H1 (cell line): ENCODE measurements at regions not wholly inside any gene's neighbourhood (a gene's known extent, or its start where the extent isn't known, plus 50 kb on each side); places are given as distances from the start of the nearest gene placed in this dataset.

Experiments
- CTCF ChIA-PET: fragments of 300-600 bp; sonication (Branson Sonifier 250); formaldehyde crosslinking; loops from one replicate; lab custom pipeline; 2021; ENCODE audit not compliant: partially characterized antibody; lab: Charles Lee
- POLR2A ChIA-PET: fragments of 300-600 bp; sonication (Branson Sonifier 250); formaldehyde crosslinking; loops from one replicate; lab custom pipeline; 2021; ENCODE audit warnings: inconsistent platforms; ENCODE audit not compliant: partially characterized antibody; lab: Charles Lee
- DNase-seq, 2 experiments: peaks; one replicate each; pipeline versions ENCODE4 v3.0.0 to v3.0.0-alpha.2; 2010 to 2022; ENCODE audit warnings: low spot score in 2 of 2, low read depth in 1 of 2, mixed read lengths in 1 of 2
- FAIRE-seq: peaks from 2 replicates; lab custom pipeline; 2011; peaks lifted over from hg19 to GRCh38; lab: Jason Lieb, UNC
- H2AFZ ChIP-seq: 2 replicates; pipeline ENCODE4 v1.8.1; 2012; ENCODE audit warnings: low read length, inconsistent platforms
- H2AK5ac ChIP-seq: 2 replicates; pipeline ENCODE4 v1.6.1; 2013; ENCODE audit warnings: low read depth, low read length
- H2BK120ac ChIP-seq: replicated peaks from 2 replicates; pipeline ENCODE3; 2013; ENCODE audit warnings: low read depth, low read length, inconsistent platforms
- H2BK12ac ChIP-seq: 2 replicates; pipeline ENCODE4 v1.6.1; 2013; ENCODE audit warnings: low read depth, low read length
- H2BK15ac ChIP-seq: 2 replicates; pipeline ENCODE4 v1.6.1; 2013; ENCODE audit warnings: low read length
- H2BK20ac ChIP-seq: 2 replicates; pipeline ENCODE4 v1.6.1; 2013; ENCODE audit warnings: low read length
- H2BK5ac ChIP-seq: 2 replicates; pipeline ENCODE4 v1.6.1; 2013; ENCODE audit warnings: low read depth, low read length
- H3K14ac ChIP-seq: 2 replicates; pipeline ENCODE4 v1.6.1; 2013; ENCODE audit warnings: inconsistent platforms; ENCODE audit not compliant: insufficient read length
- H3K18ac ChIP-seq: 2 replicates; pipeline ENCODE4 v1.6.1; 2013; ENCODE audit warnings: low read length; ENCODE audit errors: extremely low read depth
- H3K23ac ChIP-seq: 2 replicates; pipeline ENCODE4 v1.6.1; 2013; ENCODE audit warnings: inconsistent platforms; ENCODE audit not compliant: insufficient read length
- H3K23me2 ChIP-seq: 2 replicates; pipeline ENCODE4 v1.6.1; 2013; ENCODE audit warnings: low read depth, low read length
- H3K27ac ChIP-seq: 2 replicates; pipeline ENCODE4 v1.6.1; 2011; ENCODE audit warnings: low read depth, low read length, inconsistent platforms
- H3K27me3 ChIP-seq, 4 experiments: replicated peaks in 1 of 4; 1 replicate in 1 of 4; 2 replicates in 3 of 4; pipeline versions ENCODE4 v1.6.1 to v1.8.1; 2011 to 2013; ENCODE audit warnings: low read length in 3 of 4, mild to moderate bottlenecking in 3 of 4, inconsistent platforms in 2 of 4, mixed read lengths in 2 of 4, moderate library complexity in 1 of 4; ENCODE audit not compliant: control insufficient read depth in 3 of 4, insufficient read depth in 3 of 4; ENCODE audit errors: extremely low read depth in 1 of 4
- H3K36me3 ChIP-seq, 4 experiments: 2 replicates each; pipeline versions ENCODE4 v1.6.1 to v1.8.1; 2011 to 2013; ENCODE audit warnings: mild to moderate bottlenecking in 4 of 4, low read length in 3 of 4, moderate library complexity in 2 of 4, control low read depth in 1 of 4, inconsistent platforms in 1 of 4; ENCODE audit not compliant: insufficient read depth in 4 of 4, control insufficient read depth in 2 of 4
- H3K4ac ChIP-seq: replicated peaks from 2 replicates; pipeline ENCODE3; 2013; ENCODE audit warnings: low read length, low read depth, mixed read lengths, inconsistent platforms; ENCODE audit not compliant: insufficient read length
- H3K4me1 ChIP-seq, 4 experiments: replicated peaks in 1 of 4; 1 replicate in 1 of 4; 2 replicates in 3 of 4; pipeline versions ENCODE4 v1.6.1 to v1.8.1; 2011 to 2013; ENCODE audit warnings: low read length in 3 of 4, inconsistent platforms in 2 of 4, mixed read lengths in 1 of 4; ENCODE audit not compliant: insufficient read depth in 4 of 4, control insufficient read depth in 3 of 4
- H3K4me2 ChIP-seq, 2 experiments: 2 replicates each; pipeline versions ENCODE4 v1.6.1 to v1.8.1; 2011 to 2013; ENCODE audit warnings: low read depth in 2 of 2, low read length in 2 of 2, control low read depth in 1 of 2, inconsistent platforms in 1 of 2, mild to moderate bottlenecking in 1 of 2; ENCODE audit not compliant: insufficient read depth in 1 of 2
- H3K4me3 ChIP-seq, 4 experiments: fragments of 200-600, 300-600 bp in 1 of 4; sonication (generic), shearing (Covaris generic), sonication (Bioruptor Twin) in 1 of 4; 2 replicates each; pipeline versions ENCODE4 v1.5.1 to v1.8.1; 2011 to 2016; ENCODE audit warnings: low read length in 4 of 4, low read depth in 3 of 4, control low read depth in 2 of 4, inconsistent platforms in 2 of 4, mild to moderate bottlenecking in 2 of 4, mixed read lengths in 1 of 4, moderate library complexity in 1 of 4; ENCODE audit not compliant: insufficient read depth in 2 of 4; ENCODE audit errors: extremely low read depth in 1 of 4
- H3K56ac ChIP-seq: replicated peaks from 2 replicates; pipeline ENCODE3; 2013; ENCODE audit warnings: low read depth, mild to moderate bottlenecking, mixed read lengths, low read length, inconsistent platforms; ENCODE audit not compliant: insufficient read length
- H3K79me1 ChIP-seq: 2 replicates; pipeline ENCODE4 v1.6.1; 2013; ENCODE audit warnings: low read depth, low read length, control low read depth
- H3K79me2 ChIP-seq, 2 experiments: 2 replicates each; pipeline versions ENCODE4 v1.6.1 to v1.8.1; 2012 to 2013; ENCODE audit warnings: low read length in 2 of 2, mild to moderate bottlenecking in 2 of 2, inconsistent platforms in 1 of 2; ENCODE audit not compliant: insufficient read depth in 2 of 2, control insufficient read depth in 1 of 2
- H3K9ac ChIP-seq, 4 experiments: replicated peaks in 1 of 4; 1 replicate in 1 of 4; 2 replicates in 3 of 4; pipeline versions ENCODE4 v1.6.1 to v1.8.1; 2011 to 2013; ENCODE audit warnings: low read depth in 3 of 4, low read length in 3 of 4, control low read depth in 2 of 4, mild to moderate bottlenecking in 2 of 4, moderate library complexity in 2 of 4, inconsistent platforms in 1 of 4; ENCODE audit errors: extremely low read depth in 1 of 4
- H3K9me3 ChIP-seq, 2 experiments: 2 replicates each; pipeline versions ENCODE4 v1.6.1 to v1.8.1; 2012 to 2013; ENCODE audit warnings: mild to moderate bottlenecking in 2 of 2, moderate library complexity in 2 of 2, control low read depth in 1 of 2, inconsistent platforms in 1 of 2, low read depth in 1 of 2, low read length in 1 of 2, mixed read lengths in 1 of 2; ENCODE audit not compliant: insufficient read depth in 2 of 2
- H4K20me1 ChIP-seq, 2 experiments: replicated peaks in 1 of 2; 2 replicates each; pipeline versions ENCODE3 to v1.8.1; 2011 to 2013; ENCODE audit warnings: inconsistent platforms in 2 of 2, low read length in 2 of 2, mild to moderate bottlenecking in 1 of 2; ENCODE audit not compliant: insufficient read depth in 2 of 2, control insufficient read depth in 1 of 2
- H4K5ac ChIP-seq: 2 replicates; pipeline ENCODE4 v1.6.1; 2013; ENCODE audit warnings: low read length, low read depth, mixed read lengths, inconsistent platforms; ENCODE audit not compliant: insufficient read length
- H4K8ac ChIP-seq: 2 replicates; pipeline ENCODE4 v1.8.0; 2013; ENCODE audit warnings: mild to moderate bottlenecking, moderate library complexity, low read length, inconsistent platforms; ENCODE audit not compliant: insufficient read depth; ENCODE audit errors: extremely low read depth
- H4K91ac ChIP-seq: replicated peaks from 2 replicates; pipeline ENCODE3; 2013; ENCODE audit warnings: low read length, mixed read lengths, inconsistent platforms; ENCODE audit not compliant: insufficient read length
- BRCA1 ChIP-seq: IDR thresholded peaks from 2 replicates; pipeline ENCODE4 v1.6.1; 2012; ENCODE audit warnings: low read depth, low read length, improper control_type of control experiment
- CBX5 ChIP-seq: fragments of 300-800, 300-1000 bp; sonication (generic); IDR thresholded peaks from 2 replicates; pipeline ENCODE4 v1.7.1; 2016; ENCODE audit warnings: antibody characterized with exemption, low read length, low read depth
- CEBPB ChIP-seq: IDR thresholded peaks from 2 replicates; pipeline ENCODE4 v1.6.1; 2012; ENCODE audit warnings: low read depth, low read length
- CHD1 ChIP-seq: IDR thresholded peaks from 2 replicates; pipeline ENCODE4 v1.6.1; 2012; ENCODE audit warnings: low read depth, low read length, improper control_type of control experiment
- EP300 ChIP-seq, 2 experiments: IDR thresholded peaks; 1 replicate in 1 of 2; 2 replicates in 1 of 2; pipeline ENCODE4 v1.6.1; 2011 to 2012; ENCODE audit warnings: low read depth in 2 of 2, low read length in 2 of 2, mild to moderate bottlenecking in 2 of 2, borderline replicate concordance in 1 of 2, inconsistent platforms in 1 of 2, moderate library complexity in 1 of 2
- FOSL1 ChIP-seq: IDR thresholded peaks from 2 replicates; pipeline ENCODE4 v1.6.1; 2011; ENCODE audit warnings: mild to moderate bottlenecking, low read depth, low read length, moderate library complexity; ENCODE audit not compliant: insufficient read depth
- GTF2F1 ChIP-seq: IDR thresholded peaks from 2 replicates; pipeline ENCODE4 v1.6.1; 2012; ENCODE audit warnings: low read depth, low read length, improper control_type of control experiment, borderline replicate concordance
- KDM4A ChIP-seq: IDR thresholded peaks from one replicate; pipeline ENCODE4 v1.7.1; 2012; ENCODE audit warnings: low read depth, mild to moderate bottlenecking, moderate library complexity, low read length, inconsistent platforms; ENCODE audit not compliant: severe bottlenecking
- KDM5A ChIP-seq: fragments of 200-600 bp; IDR thresholded peaks from 2 replicates; pipeline ENCODE4 v1.7.1; 2012; ENCODE audit warnings: mild to moderate bottlenecking, low read length, inconsistent platforms, mixed read lengths
- MAX ChIP-seq: IDR thresholded peaks from 2 replicates; pipeline ENCODE4 v1.6.1; 2012; ENCODE audit warnings: inconsistent platforms
- PHF8 ChIP-seq: fragments of 200-600 bp; sonication (generic); conservative IDR thresholded peaks from 2 replicates; pipeline ENCODE4 v1.7.1; 2012; ENCODE audit warnings: low read depth, mild to moderate bottlenecking, inconsistent platforms, low read length, moderate library complexity
- RAD21 ChIP-seq, 2 experiments: IDR thresholded peaks in 1 of 2; conservative IDR thresholded peaks in 1 of 2; 2 replicates each; pipeline ENCODE4 v1.6.1; 2011; ENCODE audit warnings: low read depth in 2 of 2, low read length in 2 of 2, improper control_type of control experiment in 1 of 2, inconsistent platforms in 1 of 2, mild to moderate bottlenecking in 1 of 2, moderate library complexity in 1 of 2
- SAP30 ChIP-seq: fragments of 300-600 bp; sonication (generic); IDR thresholded peaks from 2 replicates; pipeline ENCODE4 v1.7.1; 2012; ENCODE audit warnings: low read length, moderate library complexity, mild to moderate bottlenecking, inconsistent platforms; ENCODE audit not compliant: insufficient read depth, insufficient replicate concordance
- SP2 ChIP-seq: IDR thresholded peaks from 2 replicates; pipeline ENCODE4 v1.6.1; 2012; ENCODE audit warnings: mild to moderate bottlenecking, low read length, inconsistent platforms
- WGBS, 2 experiments: shearing (Covaris generic) in 1 of 2; methylation state at CpG; one replicate each; pipeline versions ENCODE4 v1.1.6 to v1.1.7; 2013 to 2015; ENCODE audit warnings: low lambda C conversion rate in 2 of 2, mixed read lengths in 2 of 2, inconsistent platforms in 1 of 2, low coverage in 1 of 2, missing lambda C conversion rate in 1 of 2; ENCODE audit not compliant: insufficient replicate concordance in 2 of 2, insufficient coverage in 1 of 2, insufficient read length in 1 of 2; ENCODE audit errors: extremely low coverage in 1 of 2, missing lambda C conversion rate in 1 of 2; 5-methylcytosine and 5-hydroxymethylcytosine counted together

- Histone ChIP-seq H3K23ac (no peak overlapping the region), H3K9ac (no peak overlapping the region), H3K9me3 (no peaks in the 10 kb centered on the region), H2BK120ac (no peak overlapping the region), H3K4me2 (no peak overlapping the region), H3K36me3 (no peaks in the 10 kb centered on the region), H3K79me1 (no peaks in the 10 kb centered on the region), H3K27ac (no peak overlapping the region), H3K4me3 (no peak overlapping the region), H3K56ac (no peak overlapping the region), H2BK5ac (no peak overlapping the region), H4K8ac (no peak overlapping the region), H3K27me3 (no peaks in the 10 kb centered on the region), H2BK15ac (no peak overlapping the region), H2BK12ac (no peak overlapping the region), H2AK5ac (no peak overlapping the region), H3K4me1 (peaks cover 0 to 5% (median 0%) of the 10 kb centered on the region in 4 experiments; a peak in 1 of 7 replicates), H4K5ac (no peak overlapping the region), H3K4ac (no peak overlapping the region), H3K18ac (no peak overlapping the region), H3K79me2 (no peaks in the 10 kb centered on the region), H2BK20ac (no peak overlapping the region), H3K23me2 (no peaks in the 10 kb centered on the region; the same call in 1 of the 2 replicates), H2AFZ (peak overlapping the region; percentile 76; the same call in 1 of the 2 replicates), H4K91ac (no peak overlapping the region), H3K14ac (no peak overlapping the region), H4K20me1 (no peaks in the 10 kb centered on the region)
- FAIRE-seq: no peak
- no peak for DNase-seq
- CTCF ChIA-PET: no interaction called here
- POLR2A ChIA-PET: no interaction called here
- WGBS, 2 experiments: 91% methylated on average over 7 of the region's 7 CpGs; no CpG with 5 or more reads in 1 of the 2 experiments
- no peak for TF ChIP-seq GTF2F1
- TF ChIP-seq KDM5A: no peak
- no peak for TF ChIP-seq SAP30
- TF ChIP-seq PHF8: no peak
- no peak for TF ChIP-seq SP2
- TF ChIP-seq EP300 (IDR thresholded peaks at IDR 0.05; ENCODE audit: borderline replicate concordance in 1 of 2, low read depth in 2 of 2, low read length in 2 of 2): no peak
- TF ChIP-seq CBX5: no peak
- TF ChIP-seq BRCA1: no peak
- no peak for TF ChIP-seq CHD1
- no peak for TF ChIP-seq RAD21 (IDR thresholded peaks at IDR 0.05 in 1 of 2, conservative IDR thresholded peaks at IDR 0.05 in 1 of 2; ENCODE audit: low read depth in 2 of 2, low read length in 2 of 2)
- no peak for TF ChIP-seq CEBPB
- no peak for TF ChIP-seq MAX
- no peak for TF ChIP-seq KDM4A
- TF ChIP-seq FOSL1: no peak
Measured at GRCh38 chr5:158223054-158223600, 364.2 kb upstream of the CLINT1 start.
